ENCODE measurements at regions not wholly inside any gene's neighbourhood (a gene's known extent, or its start where the extent isn't known, plus 50 kb on each side); places are given as distances from the start of the nearest gene placed in this dataset.

GRCh38 chr7:106488465-106488864 is 172.5 kb downstream of the CCDC71L start:
- Histone ChIP-seq H3K27me3 (ENCODE audit: control insufficient read depth, insufficient read depth, low read length) (no peaks in the 10 kb centered on the region), H3K4me3 (ENCODE audit: low read depth, low read length) (no peak overlapping the region), H3K36me3 (ENCODE audit: control insufficient read depth, insufficient read depth, low read length) (no peaks in the 10 kb centered on the region)
- CTCF ChIA-PET, result interaction anchor here (1.9 kb wide), 1 partner anchor 54 kb away, joined by 5 read pairs; no protein-coding TSS in a partner anchor
- no peak for DNase-seq (ENCODE audit: low read depth)
- TF ChIP-seq, protein P1, sequence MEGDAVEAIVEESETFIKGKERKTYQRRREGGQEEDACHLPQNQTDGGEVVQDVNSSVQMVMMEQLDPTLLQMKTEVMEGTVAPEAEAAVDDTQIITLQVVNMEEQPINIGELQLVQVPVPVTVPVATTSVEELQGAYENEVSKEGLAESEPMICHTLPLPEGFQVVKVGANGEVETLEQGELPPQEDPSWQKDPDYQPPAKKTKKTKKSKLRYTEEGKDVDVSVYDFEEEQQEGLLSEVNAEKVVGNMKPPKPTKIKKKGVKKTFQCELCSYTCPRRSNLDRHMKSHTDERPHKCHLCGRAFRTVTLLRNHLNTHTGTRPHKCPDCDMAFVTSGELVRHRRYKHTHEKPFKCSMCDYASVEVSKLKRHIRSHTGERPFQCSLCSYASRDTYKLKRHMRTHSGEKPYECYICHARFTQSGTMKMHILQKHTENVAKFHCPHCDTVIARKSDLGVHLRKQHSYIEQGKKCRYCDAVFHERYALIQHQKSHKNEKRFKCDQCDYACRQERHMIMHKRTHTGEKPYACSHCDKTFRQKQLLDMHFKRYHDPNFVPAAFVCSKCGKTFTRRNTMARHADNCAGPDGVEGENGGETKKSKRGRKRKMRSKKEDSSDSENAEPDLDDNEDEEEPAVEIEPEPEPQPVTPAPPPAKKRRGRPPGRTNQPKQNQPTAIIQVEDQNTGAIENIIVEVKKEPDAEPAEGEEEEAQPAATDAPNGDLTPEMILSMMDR (IDR thresholded peaks at IDR 0.05; ENCODE audit: insufficient read depth, low read depth, low read length), result no peak
- POLR2A ChIA-PET, result no interaction called here

DNA sequence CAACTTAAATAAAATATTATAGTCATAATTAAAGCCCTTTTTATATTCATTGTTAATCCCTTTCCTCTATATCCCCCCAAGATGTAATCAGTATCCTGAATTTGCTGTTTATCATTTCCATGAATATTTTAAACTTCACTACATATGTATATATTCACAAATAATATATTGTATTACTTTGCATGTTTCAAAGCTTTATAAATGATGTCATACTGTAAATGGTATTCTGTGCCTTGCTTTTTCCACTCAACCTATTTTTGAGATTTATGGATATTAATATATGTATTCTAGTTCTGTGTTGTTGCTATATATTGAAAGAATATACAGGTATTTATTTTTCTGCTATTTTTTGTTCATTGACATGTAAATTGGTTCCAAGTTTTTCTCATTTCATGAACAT is 173.1 kb downstream of the CCDC71L start:
- ChIA-PET CTCF (interaction anchor here (1.9 kb wide), 1 partner anchor 55 kb away, joined by 5 read pairs; no protein-coding TSS in a partner anchor), POLR2A (no interaction called here)

GRCh38 chr7:106486331-106486730 is 174.6 kb downstream of the CCDC71L start:
- TF ChIP-seq, protein P1 (IDR thresholded peaks at IDR 0.05; ENCODE audit: insufficient read depth, low read depth, low read length), result no peak
- CTCF ChIA-PET, result interaction anchor here (0.6 to 4.3 kb wide), 9 partner anchors 22 to 310 kb away, joined by 3 to 26 read pairs (median 3); partner anchors contain the start of gene CCDC71L
- Histone ChIP-seq H3K4me3 (ENCODE audit: low read depth, low read length) (no peak overlapping the region), H3K36me3 (ENCODE audit: control insufficient read depth, insufficient read depth, low read length) (no peaks in the 10 kb centered on the region), H3K27me3 (ENCODE audit: control insufficient read depth, insufficient read depth, low read length) (no peaks in the 10 kb centered on the region)
- POLR2A ChIA-PET, result interaction anchor here (1.2 kb wide), 1 partner anchor 173 kb away, joined by 6 read pairs; no protein-coding TSS in a partner anchor
- peak; percentile 59 for DNase-seq (ENCODE audit: low read depth)

More for the DNA sequence above, 173.1 kb downstream of the CCDC71L start:
- Histone ChIP-seq H3K36me3 (ENCODE audit: control insufficient read depth, insufficient read depth, low read length) (no peaks in the 10 kb centered on the region), H3K27me3 (ENCODE audit: control insufficient read depth, insufficient read depth, low read length) (no peaks in the 10 kb centered on the region), H3K4me3 (ENCODE audit: low read depth, low read length) (no peak overlapping the region)
- DNase-seq (ENCODE audit: low read depth), result no peak
- TF ChIP-seq, protein P1 (IDR thresholded peaks at IDR 0.05; ENCODE audit: insufficient read depth, low read depth, low read length), result no peak

- no peak overlapping the region for H3K4me3 ChIP-seq (ENCODE audit: low read depth, low read length)
- no peaks in the 10 kb centered on the region for H3K27me3 ChIP-seq (ENCODE audit: control insufficient read depth, insufficient read depth, low read length)
- H3K36me3 ChIP-seq (ENCODE audit: control insufficient read depth, insufficient read depth, low read length), result no peaks in the 10 kb centered on the region
- no peak for DNase-seq (ENCODE audit: low read depth)
- TF ChIP-seq, protein P1 (IDR thresholded peaks at IDR 0.05; ENCODE audit: insufficient read depth, low read depth, low read length), result no peak
- ChIA-PET POLR2A (interaction anchor here (1.2 kb wide), 1 partner anchor 174 kb away, joined by 6 read pairs; no protein-coding TSS in a partner anchor), CTCF (interaction anchor here (0.6 to 4.3 kb wide), 10 partner anchors 22 to 310 kb away, joined by 3 to 26 read pairs (median 3); partner anchors contain the start of gene CCDC71L)
These were observed 175.0 kb downstream of the CCDC71L start for GRCh38 chr7:106485919-106486318.

GRCh38 chr7:106485031-106485551 is 175.9 kb downstream of the CCDC71L start:
- ChIA-PET CTCF (interaction anchor here (0.8 to 4.3 kb wide), 7 partner anchors 57 to 309 kb away, joined by 3 to 26 read pairs (median 5); partner anchors contain the start of gene CCDC71L), POLR2A (interaction anchor here (0.7 to 1.1 kb wide), 3 partner anchors 58 to 233 kb away, joined by 3 to 4 read pairs (median 3); partner anchors contain the start of gene CCDC71L)
- no peaks in the 10 kb centered on the region for H3K36me3 ChIP-seq (ENCODE audit: control insufficient read depth, insufficient read depth, low read length)
- peak; percentile 91 for DNase-seq (ENCODE audit: low read depth)
- H3K4me3 ChIP-seq (ENCODE audit: low read depth, low read length), result no peak overlapping the region
- TF ChIP-seq, protein P1 (IDR thresholded peaks at IDR 0.05; ENCODE audit: insufficient read depth, low read depth, low read length), result no peak
- no peaks in the 10 kb centered on the region for H3K27me3 ChIP-seq (ENCODE audit: control insufficient read depth, insufficient read depth, low read length)
